Kidney tubule cell (primary cell): ENCODE measurements at regions not wholly inside any gene's neighbourhood (a gene's known extent, or its start where the extent isn't known, plus 50 kb on each side); places are given as distances from the start of the nearest gene placed in this dataset.

Source experiments
- DNase-seq: peaks from one replicate; pipeline ENCODE4 v3.0.0-alpha.2; 2018; ENCODE audit warnings: low spot score

DNA sequence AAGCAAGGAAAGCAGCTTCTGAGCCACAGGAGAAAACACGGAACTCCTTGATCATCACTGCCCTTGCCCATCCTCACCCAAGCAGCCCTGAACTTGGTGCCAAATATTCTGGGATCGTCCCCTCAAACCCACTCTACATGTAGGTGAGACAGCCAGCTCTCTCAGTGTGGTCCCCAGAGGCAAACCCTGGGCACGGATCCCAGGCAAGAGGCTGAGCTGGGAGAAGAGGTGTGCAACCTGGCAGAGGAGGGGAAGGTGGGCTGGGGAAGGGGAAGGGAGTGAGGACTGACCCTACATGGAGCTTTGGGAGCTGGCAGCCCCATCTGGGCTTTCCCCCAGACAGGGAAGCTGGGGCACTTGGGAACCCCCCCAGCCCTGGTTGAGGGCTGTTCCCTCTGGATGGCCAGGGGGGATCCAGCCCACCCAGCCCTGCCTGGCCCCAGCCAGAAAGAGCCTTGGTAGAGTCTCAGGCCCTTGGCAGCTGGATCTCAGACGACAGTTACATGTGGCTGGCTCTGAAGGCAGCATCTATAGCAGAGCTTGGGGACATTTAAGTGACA, 186.2 kb upstream of the CST7 start:
- no peak for DNase-seq

DNA sequence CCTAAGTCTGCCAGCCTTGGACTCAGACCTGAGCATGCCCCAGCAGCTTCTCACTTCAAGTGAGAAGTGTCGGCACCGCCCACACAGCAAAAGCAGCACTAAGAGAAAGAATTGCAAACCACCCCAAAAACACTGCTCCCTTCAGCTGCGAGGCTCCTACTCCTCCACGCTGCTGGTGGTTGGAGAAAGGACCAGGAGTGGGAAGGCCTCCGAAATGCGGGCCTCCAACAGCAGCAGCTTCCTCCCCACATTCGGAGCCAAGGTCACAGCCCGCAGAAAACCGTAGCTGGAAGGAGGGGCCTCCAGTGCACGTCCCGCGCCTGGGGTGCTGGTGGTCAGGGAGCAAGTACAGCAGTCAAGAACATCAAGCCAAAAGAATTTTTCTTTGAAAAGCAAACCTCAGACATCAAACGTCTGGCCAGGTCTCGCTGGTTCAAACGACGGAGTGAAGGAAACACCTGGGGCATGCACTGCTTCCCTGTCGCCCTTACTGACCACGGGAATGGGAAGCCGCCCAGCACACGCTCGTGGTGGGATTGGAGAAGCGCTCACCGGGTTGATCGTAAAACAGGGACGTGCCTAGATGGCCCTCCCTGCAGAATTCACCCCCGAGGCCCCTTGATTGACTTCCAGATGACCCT, 185.6 kb upstream of the CST7 start:
- no peak for DNase-seq

DNA sequence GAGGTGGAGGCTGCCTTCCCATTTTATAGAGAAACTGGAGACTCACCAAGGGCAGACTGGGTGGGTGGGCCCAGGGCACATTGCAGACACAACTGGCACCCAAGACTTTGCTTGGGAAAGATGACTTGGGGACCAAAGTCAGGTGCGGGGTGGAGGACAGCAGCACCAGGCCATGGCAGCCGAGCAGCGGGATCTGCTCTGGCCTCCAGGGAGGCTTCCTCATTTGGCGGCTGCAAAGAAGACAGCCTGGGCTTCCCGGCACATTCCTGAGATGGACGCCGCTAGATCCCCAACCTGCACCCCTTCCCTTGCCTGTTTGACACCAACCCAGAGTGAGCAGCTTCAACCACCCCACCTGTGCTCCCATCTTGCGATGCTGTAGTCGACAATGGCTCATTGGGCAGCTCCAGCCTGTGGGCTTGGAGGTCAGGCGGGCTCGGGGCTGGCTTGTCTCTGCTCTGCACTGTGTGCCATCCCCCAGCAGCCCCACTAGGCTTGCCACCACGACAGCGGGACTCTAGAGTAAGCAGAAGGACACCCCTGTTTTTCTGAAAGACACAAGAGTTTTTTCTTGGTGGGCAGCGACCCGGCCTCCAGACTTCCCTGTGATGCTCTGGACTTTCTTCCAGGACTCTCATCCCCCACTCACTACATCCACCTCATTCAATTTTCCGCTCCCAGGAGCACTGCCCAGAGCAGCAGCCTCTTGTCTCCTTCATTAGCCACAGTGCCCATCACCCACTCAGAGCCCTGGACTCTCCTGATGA, 184.9 kb upstream of the CST7 start:
- no peak for DNase-seq

DNA sequence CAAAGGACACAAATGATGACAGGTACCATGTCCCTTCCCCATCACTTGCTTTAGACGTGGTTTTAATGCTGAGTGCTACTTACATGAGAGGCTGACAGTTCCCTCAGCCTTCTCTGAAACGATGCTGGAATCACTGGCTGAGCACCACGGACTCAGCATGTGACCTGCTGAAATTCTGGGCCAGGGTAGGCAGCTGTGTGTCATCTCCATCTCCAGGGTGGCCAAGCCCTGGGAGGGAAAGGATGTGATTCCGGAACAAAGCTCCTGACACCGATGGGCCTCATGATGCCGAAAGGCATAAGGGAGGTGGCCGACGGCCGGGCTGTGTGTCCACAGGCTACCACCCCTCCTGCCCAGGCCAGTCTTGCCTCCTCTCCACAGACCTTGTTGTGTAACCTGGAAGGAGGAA, 184.3 kb upstream of the CST7 start:
- no peak for DNase-seq

DNA sequence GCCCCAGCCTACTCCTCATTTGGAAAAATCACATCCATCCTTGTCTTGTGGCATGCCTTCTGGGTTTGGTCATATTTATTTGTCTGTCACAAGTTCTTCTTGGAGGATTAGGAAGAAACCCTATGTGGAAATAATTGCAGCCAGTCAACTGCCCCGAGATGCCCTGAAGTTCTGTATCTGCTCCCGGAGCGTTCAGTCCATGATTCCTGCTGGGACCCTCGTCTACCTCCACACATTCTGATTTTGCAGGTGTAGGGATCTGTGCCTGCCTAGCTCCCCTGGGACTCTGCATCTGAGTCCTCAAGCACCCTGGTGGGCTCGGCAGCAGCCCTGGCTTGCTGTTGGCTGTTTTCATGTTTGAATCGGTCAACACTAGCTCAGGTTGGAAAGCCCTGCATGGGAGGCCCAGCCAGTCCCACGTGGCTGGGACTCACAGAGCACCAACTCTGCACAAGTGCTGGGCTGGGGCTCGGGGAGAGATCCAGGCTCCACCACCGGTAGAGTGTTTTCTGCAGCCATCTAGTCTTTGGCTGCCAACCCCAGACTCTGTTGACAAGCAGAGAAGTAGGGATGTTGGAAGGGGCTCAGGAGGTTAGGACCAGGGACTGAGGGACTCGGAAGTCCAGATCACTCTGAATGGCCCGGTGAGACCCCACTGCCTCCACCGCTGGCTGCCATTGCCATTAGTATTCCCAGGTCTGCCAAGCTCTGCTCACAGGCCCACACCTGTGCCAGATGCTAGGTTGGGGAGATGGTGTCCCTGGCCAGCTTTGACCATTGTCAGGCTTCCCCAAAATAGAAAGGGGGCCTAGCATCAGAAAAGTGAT, 183.5 kb upstream of the CST7 start:
- no peak for DNase-seq

DNA sequence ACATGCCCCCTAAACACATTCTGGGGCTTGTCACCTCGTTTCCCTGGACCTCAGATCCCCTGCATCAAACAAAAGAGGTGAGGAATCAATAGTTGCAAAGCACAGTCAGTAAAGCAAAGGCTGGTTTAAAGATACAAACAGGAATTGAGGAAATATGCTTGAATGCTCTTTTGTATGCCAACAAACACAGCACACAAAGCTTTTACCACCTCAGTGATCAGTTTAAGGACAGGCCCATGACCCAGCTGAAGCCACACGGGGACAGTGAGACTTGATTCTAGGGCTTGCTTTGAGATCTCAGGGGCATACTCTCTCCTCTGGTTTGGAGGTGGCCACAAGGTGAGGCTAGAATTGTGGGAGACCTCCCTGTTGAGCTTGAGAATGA, 182.9 kb upstream of the CST7 start:
- no peak for DNase-seq

DNA sequence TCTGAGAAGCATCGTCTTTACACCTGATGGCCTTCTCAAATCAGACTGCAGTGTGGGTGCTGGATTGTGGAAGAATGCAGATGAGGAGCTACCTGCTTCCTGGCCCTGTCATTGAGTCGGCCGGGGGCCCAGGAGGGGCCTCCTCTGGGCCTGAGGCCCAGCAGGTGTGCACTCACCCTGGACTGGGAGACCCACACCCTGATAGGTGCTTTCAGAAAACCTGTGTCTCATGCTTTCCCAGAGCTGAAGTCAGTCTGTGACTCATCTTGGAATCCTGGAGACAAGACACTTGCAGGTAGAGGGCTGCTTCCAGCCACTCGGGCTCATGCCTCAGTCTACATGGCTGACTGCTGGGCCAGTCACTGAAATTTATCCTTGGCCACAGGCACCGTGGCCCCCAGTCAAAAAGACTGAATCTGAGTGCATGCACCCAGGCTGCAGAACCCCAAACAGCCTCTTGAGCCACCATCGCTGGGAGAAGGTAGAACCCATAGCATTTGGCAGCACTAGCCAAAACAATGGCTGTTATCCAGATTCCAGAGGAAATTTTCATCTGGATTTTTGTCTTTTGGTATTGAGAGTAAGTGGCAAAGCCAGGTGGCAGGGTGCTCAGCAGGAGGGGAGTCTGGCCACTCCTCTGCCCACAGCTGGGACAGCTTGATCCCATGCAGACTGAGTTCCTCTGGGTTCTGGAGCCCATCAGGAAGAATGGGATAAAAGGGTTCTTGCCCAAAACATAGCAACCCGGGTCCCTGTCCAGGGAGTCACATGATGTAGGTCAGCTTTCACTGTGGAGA, 182.0 kb upstream of the CST7 start:
- DNase-seq, result peak; percentile 65

DNA sequence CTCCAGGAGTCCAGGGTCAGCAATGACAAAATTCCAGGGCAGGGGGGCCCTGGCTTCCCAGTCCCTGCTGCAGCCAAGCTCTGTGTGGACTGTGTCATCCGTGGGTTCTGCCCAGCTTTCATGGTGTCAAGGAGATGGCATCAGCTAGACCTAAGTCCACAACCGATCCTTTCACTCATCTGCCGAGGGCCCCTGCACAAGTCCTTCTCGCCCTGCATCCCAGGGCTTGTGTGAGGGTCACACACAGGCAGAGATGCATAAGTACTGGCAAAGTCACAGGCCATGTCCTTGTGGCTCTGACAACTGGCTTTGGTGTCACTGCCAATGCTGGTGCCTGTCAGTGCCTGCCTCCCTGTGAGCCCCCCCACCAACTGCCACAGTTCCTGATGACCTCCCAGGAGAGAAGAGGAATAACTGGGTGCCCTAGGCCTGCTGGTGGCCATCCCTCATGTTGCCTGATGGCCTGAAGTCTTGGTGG, 181.4 kb upstream of the CST7 start:
- DNase-seq, result no peak

DNA sequence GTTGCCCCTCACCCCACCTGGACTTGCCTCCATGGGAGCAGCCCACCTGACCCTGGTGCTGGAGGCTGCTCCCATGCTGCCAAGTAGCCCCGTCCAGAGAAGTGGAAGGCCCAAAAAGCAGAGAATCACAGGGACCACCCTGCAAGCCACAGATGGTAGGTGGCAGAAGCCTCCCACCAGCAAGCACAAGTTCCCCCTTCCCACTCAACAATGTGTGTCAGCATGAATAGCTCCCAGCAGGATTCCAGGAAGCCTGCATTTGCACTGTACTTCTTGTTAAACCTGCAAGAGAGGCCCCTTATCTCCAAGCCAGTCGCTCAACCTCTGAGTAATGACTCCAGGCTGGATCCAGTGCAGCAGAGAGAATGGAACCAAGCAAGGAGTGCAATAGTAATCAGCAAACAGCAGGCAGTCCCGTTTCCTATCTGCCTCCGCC, 180.8 kb upstream of the CST7 start:
- DNase-seq, result no peak

DNA sequence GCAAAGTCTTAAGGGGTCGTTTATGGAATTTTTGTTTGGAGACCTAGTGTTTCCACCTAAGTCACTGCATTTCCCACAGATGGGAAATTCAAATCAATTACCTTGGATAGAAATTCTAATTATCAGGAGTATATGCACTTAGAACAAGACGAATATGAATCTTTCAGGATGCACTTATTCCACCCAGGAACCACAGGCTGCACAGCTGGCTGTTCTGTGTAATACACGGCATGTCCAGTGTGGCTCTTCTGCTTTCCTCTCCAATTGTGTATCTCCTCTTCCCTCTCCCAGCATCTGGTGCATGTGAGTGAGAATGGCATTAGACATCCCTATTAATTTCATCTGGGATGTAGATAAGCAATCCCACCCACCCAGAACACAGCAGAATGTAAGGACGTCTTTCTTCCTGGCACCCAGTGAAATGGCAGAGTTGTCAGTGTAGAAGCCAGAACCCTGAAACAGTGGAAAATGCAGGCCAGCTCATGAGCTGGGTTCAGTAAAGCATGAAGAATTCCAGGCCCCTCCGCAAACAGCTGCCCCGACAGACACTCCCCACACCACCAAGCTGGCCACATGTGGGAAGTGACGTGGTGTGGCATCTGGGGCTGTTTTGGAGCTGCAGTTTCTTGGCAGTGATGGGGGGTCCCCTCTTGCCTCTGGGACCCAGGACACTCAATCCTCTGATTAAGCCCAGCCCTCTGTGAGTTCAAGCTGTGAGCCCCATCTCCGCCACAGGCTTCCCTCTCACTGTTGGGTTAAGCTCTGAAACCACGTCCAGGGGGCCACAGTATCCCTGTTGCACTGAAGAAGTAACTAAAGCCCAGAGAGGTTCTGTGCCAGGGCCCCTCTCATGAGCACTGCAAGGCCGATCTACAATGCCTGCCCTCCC, 180.1 kb upstream of the CST7 start:
- no peak for DNase-seq

DNA sequence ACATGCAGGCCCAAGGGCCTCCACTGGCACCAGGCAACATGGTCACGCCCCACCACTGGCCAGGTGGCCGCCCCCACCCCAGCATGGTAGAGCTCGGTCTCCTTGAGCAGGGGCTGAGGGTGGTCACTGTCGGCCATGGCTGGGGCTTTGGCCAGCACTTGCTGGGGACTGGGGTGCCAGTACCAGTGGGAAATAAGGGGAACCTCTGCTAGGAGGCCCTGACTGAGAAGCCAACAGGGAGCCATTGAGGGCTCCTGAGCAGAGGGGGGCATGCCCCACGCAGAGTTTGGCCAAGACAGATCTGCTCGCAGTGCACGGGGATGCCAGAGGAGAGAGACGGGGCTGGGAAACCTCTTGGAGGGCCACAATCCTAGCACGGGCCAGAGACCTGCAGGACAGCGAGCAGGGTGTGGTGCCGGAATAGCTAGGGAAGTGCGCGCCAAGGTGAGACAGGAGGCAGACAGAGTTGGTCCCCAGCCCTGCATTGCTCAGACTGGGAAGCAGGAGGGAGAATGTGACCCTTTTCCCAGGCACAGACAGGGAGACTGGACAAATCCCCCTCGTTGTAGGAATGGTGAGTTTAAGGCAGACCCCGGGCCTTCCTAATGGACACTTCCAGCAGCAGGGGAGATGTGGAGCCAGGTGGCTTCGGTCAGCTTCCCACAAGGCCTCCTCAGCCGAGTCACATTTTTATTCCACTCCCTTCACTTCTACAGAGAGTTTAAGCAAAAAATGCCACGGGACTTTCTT, 179.0 kb upstream of the CST7 start:
- no peak for DNase-seq

DNA sequence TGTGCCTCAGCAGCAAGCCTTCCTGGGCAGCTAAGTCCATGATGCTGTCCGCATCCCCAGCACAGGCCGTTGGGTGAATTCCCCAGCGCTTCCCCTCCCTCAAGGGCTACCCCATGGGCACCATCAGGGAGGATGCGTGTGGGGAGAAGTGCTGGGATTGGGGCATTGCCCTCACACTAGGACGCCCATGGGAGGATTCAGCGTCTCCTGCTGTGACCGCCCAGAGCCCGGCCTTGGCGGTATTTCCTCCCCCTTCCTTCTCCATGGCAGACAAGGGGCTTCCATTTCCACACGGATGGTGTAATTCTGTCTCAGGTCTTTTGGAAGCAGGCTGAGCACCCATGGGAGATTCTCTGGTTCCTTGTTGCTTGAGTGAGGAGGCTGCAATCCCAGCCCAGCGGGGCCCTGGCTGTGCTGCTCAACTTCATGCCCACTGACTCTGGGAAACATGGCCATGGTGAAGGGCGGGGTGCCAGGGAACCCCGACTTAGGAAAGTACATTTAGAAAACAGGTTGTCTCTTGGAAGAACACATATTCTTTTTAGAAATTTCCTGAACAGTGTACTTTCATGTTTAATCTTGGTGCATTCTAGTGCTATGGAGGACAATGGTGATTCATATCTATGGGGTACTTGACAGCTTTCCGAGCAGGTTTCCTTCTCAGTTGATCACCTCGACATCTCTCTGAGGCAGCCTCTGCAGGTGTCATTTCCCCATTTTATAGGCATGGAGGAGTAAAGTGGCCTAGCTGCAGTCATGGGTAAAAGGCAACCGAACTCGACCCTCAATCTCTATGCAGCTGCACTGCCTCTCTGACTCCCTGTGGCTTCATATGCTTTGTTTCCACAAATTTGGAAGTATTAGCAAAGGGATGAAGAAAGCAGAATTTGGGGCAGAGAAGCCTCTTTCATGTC, 178.2 kb upstream of the CST7 start:
- DNase-seq, result no peak

DNA sequence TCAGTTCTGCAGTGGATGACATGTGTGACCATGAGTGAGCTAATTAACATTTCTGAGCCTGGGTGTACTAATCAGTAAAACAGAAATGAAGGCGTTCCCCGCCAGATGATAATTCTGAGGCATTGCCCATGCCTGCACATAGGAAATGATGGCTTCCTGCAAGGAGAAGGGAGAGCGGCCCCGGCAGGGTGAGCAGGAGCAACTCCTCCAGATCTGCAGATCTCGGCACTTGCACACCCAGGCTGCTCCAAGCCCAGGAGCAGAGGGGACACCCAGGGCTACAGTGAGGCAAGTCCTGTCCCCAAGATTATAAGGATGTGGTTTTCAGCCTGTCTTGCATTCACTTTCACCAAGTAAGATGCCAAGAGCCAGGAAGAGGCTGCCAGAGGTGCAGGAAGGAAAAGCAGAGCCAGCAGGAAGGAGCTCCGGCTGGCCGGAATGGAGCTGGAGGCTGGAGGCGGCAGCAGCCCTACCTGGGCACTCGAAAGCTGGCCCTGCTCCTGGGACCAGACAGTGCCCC, 177.5 kb upstream of the CST7 start:
- DNase-seq, result no peak

DNA sequence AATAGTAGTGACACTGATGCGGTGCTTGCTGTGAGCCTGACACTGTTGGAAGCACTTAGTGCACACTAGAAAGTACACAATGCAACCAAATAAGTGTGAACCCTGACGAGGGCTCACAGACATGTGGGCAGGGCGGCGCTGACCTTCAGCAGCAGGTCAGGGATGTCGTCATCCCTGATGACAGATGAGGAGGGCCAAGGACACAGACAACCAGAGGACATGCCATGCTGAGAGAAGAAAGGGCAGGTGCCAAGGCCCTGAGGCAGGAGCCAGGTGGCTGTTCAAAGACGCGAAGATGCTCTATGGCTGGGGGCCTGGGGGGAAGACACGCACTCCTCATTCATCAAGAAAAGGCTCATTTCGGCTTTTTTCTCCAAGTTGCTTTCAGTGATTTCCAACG, 176.4 kb upstream of the CST7 start:
- DNase-seq, result no peak

DNA sequence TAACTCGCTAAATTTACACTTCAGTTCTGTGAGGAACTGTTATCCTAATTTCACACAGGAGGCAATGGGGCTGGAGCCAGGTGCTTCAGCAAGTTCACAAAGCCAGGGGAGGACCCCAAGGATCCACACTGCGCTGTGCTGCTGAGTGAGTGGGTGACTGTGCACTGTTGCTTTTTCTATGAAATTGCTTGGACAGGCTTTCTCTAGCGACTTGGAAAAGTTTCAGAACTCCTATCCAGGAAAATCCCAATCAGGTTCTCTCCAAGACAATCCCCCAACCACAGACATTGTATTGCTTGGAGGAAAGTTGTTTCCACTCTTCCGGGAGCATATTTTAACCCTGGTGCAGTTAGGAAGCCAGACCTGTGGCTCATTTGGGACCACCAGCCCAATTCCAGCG, 175.9 kb upstream of the CST7 start:
- DNase-seq, result no peak

DNA sequence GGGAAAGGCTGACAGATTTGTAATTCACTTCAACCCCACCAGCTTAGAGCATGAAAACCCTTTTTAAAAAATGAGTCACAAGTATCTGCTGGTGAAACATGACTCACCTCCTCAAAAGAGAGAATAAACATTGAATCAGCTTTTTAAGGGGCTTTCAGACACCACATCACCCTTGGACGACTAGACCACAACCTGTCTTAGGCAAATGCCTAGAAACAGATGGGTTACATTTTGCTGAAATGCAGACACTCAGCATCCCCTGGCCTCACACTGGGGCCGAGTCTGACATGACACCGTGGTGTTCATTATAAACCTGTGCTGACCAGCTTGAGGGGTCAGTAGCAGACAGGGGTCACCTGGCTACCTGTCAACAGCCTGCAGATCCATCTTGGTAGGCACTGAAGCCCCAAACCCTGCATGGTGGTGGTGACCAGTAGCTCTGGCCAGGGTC, 175.3 kb upstream of the CST7 start:
- DNase-seq, result peak; percentile 93

DNA sequence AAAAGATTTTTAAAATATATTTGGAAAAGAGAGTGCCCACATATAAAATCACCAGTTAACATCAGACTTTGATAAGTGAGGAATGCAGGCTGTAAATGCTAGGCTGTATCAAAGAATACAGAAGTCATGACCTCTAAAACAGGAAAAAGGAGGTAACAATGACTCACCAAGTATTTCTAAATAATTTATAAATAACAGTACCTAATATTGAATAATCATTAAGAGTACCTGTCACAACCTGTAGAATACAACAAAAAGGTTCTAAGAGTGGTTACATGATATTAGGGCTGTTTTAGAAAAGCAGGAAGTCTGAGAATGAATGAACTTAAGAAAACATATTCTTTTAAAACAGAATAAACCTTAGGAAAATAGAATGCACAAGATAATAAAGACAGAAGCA, 173.1 kb upstream of the CST7 start:
- DNase-seq, result no peak

DNA sequence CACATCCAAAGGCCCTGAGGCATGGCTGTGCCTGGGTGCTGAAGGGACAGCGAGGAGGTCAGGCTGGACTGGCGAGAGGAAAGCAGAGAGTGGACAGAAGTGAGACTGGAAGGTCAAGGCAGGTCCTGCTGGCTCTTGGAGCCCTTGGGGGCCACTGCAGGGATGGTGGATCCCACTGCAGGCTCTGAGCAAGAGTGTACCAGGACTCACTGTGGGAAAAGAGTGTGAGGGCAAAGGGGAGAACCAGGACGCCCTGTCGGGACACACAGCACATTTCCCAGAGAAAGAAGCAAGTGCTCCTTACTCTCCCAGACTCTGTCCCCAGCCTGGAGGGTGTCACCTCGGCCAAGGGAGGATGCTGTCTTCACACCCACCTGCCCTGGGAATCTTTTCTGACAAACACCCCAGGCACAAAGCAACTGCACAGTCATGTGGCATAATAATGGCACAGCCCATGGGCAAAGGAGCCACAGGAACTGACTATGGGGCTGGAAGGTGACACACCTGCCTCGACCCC, 172.3 kb upstream of the CST7 start:
- no peak for DNase-seq
